ENCODE measurements at regions not wholly inside any gene's neighbourhood (a gene's known extent, or its start where the extent isn't known, plus 50 kb on each side); places are given as distances from the start of the nearest gene placed in this dataset.

- H3K9me3 ChIP-seq (ENCODE audit: control insufficient read depth in 2 of 2, insufficient read depth in 1 of 2, low read depth in 1 of 2, low read length in 1 of 2), result peaks cover 2 to 4% of the 10 kb centered on the region in 2 donors
- no peak overlapping the region for H3K27ac ChIP-seq (ENCODE audit: low read depth in 2 of 2, low read length in 1 of 2)
- no peaks in the 10 kb centered on the region for H3K27me3 ChIP-seq (ENCODE audit: control insufficient read depth in 1 of 2, insufficient read depth in 2 of 2, low read length in 2 of 2)
- no peak overlapping the region for H3K4me3 ChIP-seq (ENCODE audit: low read depth in 1 of 2, low read length in 2 of 2)
- no peaks in the 10 kb centered on the region for H3K36me3 ChIP-seq (ENCODE audit: control insufficient read depth in 2 of 2, insufficient read depth in 2 of 2, low read length in 1 of 2)
- H3K4me1 ChIP-seq (ENCODE audit: control insufficient read depth in 2 of 2, insufficient read depth in 2 of 2, low read length in 1 of 2), result no peaks in the 10 kb centered on the region
- WGBS, 2 donors, result 88 to 90% methylated on average over 7 of the region's 7 CpGs
Observed at GRCh38 chr13:26882731-26883130, 122.1 kb upstream of the GPR12 start.

GRCh38 chr13:26881154-26881553 lies 120.6 kb upstream of the GPR12 start:
- H3K4me1 ChIP-seq (ENCODE audit: control insufficient read depth in 2 of 2, insufficient read depth in 2 of 2, low read length in 1 of 2), result no peaks in the 10 kb centered on the region
- 30 to 34% methylated on average over 6 of the region's 6 CpGs for WGBS, 2 donors
- H3K27me3 ChIP-seq (ENCODE audit: control insufficient read depth in 1 of 2, insufficient read depth in 2 of 2, low read length in 2 of 2), result no peaks in the 10 kb centered on the region
- no peaks in the 10 kb centered on the region for H3K36me3 ChIP-seq (ENCODE audit: control insufficient read depth in 2 of 2, insufficient read depth in 2 of 2, low read length in 1 of 2)
- no peak overlapping the region for H3K27ac ChIP-seq (ENCODE audit: low read depth in 2 of 2, low read length in 1 of 2)
- H3K9me3 ChIP-seq (ENCODE audit: control insufficient read depth in 2 of 2, insufficient read depth in 1 of 2, low read depth in 1 of 2, low read length in 1 of 2), result peaks cover 2 to 6% of the 10 kb centered on the region in 2 donors
- no peak overlapping the region for H3K4me3 ChIP-seq (ENCODE audit: low read depth in 1 of 2, low read length in 2 of 2)

GRCh38 chr13:26880735-26881134 lies 120.1 kb upstream of the GPR12 start:
- WGBS, 2 donors, result 61 to 68% methylated on average over 8 of the region's 8 CpGs
- no peak overlapping the region for H3K4me3 ChIP-seq (ENCODE audit: low read depth in 1 of 2, low read length in 2 of 2)
- no peaks in the 10 kb centered on the region for H3K27me3 ChIP-seq (ENCODE audit: control insufficient read depth in 1 of 2, insufficient read depth in 2 of 2, low read length in 2 of 2)
- H3K4me1 ChIP-seq (ENCODE audit: control insufficient read depth in 2 of 2, insufficient read depth in 2 of 2, low read length in 1 of 2), result no peaks in the 10 kb centered on the region
- no peaks in the 10 kb centered on the region for H3K36me3 ChIP-seq (ENCODE audit: control insufficient read depth in 2 of 2, insufficient read depth in 2 of 2, low read length in 1 of 2)
- peaks cover 2 to 6% of the 10 kb centered on the region in 2 donors for H3K9me3 ChIP-seq (ENCODE audit: control insufficient read depth in 2 of 2, insufficient read depth in 1 of 2, low read depth in 1 of 2, low read length in 1 of 2)
- H3K27ac ChIP-seq (ENCODE audit: low read depth in 2 of 2, low read length in 1 of 2), result no peak overlapping the region

- no peak overlapping the region for H3K27ac ChIP-seq (ENCODE audit: low read depth in 2 of 2, low read length in 1 of 2)
- H3K4me1 ChIP-seq (ENCODE audit: control insufficient read depth in 2 of 2, insufficient read depth in 2 of 2, low read length in 1 of 2), result no peaks in the 10 kb centered on the region
- no peaks in the 10 kb centered on the region for H3K27me3 ChIP-seq (ENCODE audit: control insufficient read depth in 1 of 2, insufficient read depth in 2 of 2, low read length in 2 of 2)
- WGBS, 2 donors, result 38 to 75% methylated on average over 1 of the region's 1 CpG
- H3K4me3 ChIP-seq (ENCODE audit: low read depth in 1 of 2, low read length in 2 of 2), result no peak overlapping the region
- H3K9me3 ChIP-seq (ENCODE audit: control insufficient read depth in 2 of 2, insufficient read depth in 1 of 2, low read depth in 1 of 2, low read length in 1 of 2), result peaks cover 4 to 8% of the 10 kb centered on the region in 2 donors
- H3K36me3 ChIP-seq (ENCODE audit: control insufficient read depth in 2 of 2, insufficient read depth in 2 of 2, low read length in 1 of 2), result no peaks in the 10 kb centered on the region
Observed at GRCh38 chr13:26878438-26878837, 117.9 kb upstream of the GPR12 start.

- H3K4me3 ChIP-seq (ENCODE audit: low read depth in 1 of 2, low read length in 2 of 2), result no peak overlapping the region
- H3K4me1 ChIP-seq (ENCODE audit: control insufficient read depth in 2 of 2, insufficient read depth in 2 of 2, low read length in 1 of 2), result no peaks in the 10 kb centered on the region
- no peaks in the 10 kb centered on the region for H3K36me3 ChIP-seq (ENCODE audit: control insufficient read depth in 2 of 2, insufficient read depth in 2 of 2, low read length in 1 of 2)
- no peaks in the 10 kb centered on the region for H3K27me3 ChIP-seq (ENCODE audit: control insufficient read depth in 1 of 2, insufficient read depth in 2 of 2, low read length in 2 of 2)
- no peak overlapping the region for H3K27ac ChIP-seq (ENCODE audit: low read depth in 2 of 2, low read length in 1 of 2)
- 69 to 74% methylated on average over 7 of the region's 7 CpGs for WGBS, 2 donors
- peaks cover 7 to 8% of the 10 kb centered on the region in 2 donors for H3K9me3 ChIP-seq (ENCODE audit: control insufficient read depth in 2 of 2, insufficient read depth in 1 of 2, low read depth in 1 of 2, low read length in 1 of 2)
Observed at GRCh38 chr13:26873386-26873698, 112.8 kb upstream of the GPR12 start.

- Histone ChIP-seq H3K4me3 (ENCODE audit: low read depth in 1 of 2, low read length in 2 of 2) (no peak overlapping the region), H3K27ac (ENCODE audit: low read depth in 2 of 2, low read length in 1 of 2) (no peak overlapping the region), H3K36me3 (ENCODE audit: control insufficient read depth in 2 of 2, insufficient read depth in 2 of 2, low read length in 1 of 2) (no peaks in the 10 kb centered on the region), H3K9me3 (ENCODE audit: control insufficient read depth in 2 of 2, insufficient read depth in 1 of 2, low read depth in 1 of 2, low read length in 1 of 2) (peaks cover 4% of the 10 kb centered on the region in 2 donors), H3K27me3 (ENCODE audit: control insufficient read depth in 1 of 2, insufficient read depth in 2 of 2, low read length in 2 of 2) (no peaks in the 10 kb centered on the region), H3K4me1 (ENCODE audit: control insufficient read depth in 2 of 2, insufficient read depth in 2 of 2, low read length in 1 of 2) (no peaks in the 10 kb centered on the region)
- 54 to 56% methylated on average over 28 of the region's 28 CpGs for whole genome bisulfite sequencing, 2 donors
Observed at GRCh38 chr13:26872525-26873385, 112.2 kb upstream of the GPR12 start.

- WGBS, 2 donors, result 10 to 12% methylated on average over 5 of the region's 5 CpGs
- no peaks in the 10 kb centered on the region for H3K36me3 ChIP-seq (ENCODE audit: control insufficient read depth in 2 of 2, insufficient read depth in 2 of 2, low read length in 1 of 2)
- H3K27me3 ChIP-seq (ENCODE audit: control insufficient read depth in 1 of 2, insufficient read depth in 2 of 2, low read length in 2 of 2), result no peaks in the 10 kb centered on the region
- H3K9me3 ChIP-seq (ENCODE audit: control insufficient read depth in 2 of 2, insufficient read depth in 1 of 2, low read depth in 1 of 2, low read length in 1 of 2), result peaks cover 0 to 2% of the 10 kb centered on the region in 2 donors
- H3K27ac ChIP-seq (ENCODE audit: low read depth in 2 of 2, low read length in 1 of 2), result no peak overlapping the region
- no peaks in the 10 kb centered on the region for H3K4me1 ChIP-seq (ENCODE audit: control insufficient read depth in 2 of 2, insufficient read depth in 2 of 2, low read length in 1 of 2)
- no peak overlapping the region for H3K4me3 ChIP-seq (ENCODE audit: low read depth in 1 of 2, low read length in 2 of 2)
Observed at GRCh38 chr13:26867451-26868091, 107.0 kb upstream of the GPR12 start.

GRCh38 chr13:26864576-26864975 lies 104.0 kb upstream of the GPR12 start:
- Histone ChIP-seq H3K4me3 (ENCODE audit: low read depth in 1 of 2, low read length in 2 of 2) (no peak overlapping the region), H3K27ac (ENCODE audit: low read depth in 2 of 2, low read length in 1 of 2) (no peak overlapping the region), H3K27me3 (ENCODE audit: control insufficient read depth in 1 of 2, insufficient read depth in 2 of 2, low read length in 2 of 2) (peaks cover 0 to 3% of the 10 kb centered on the region in 2 donors), H3K9me3 (ENCODE audit: control insufficient read depth in 2 of 2, insufficient read depth in 1 of 2, low read depth in 1 of 2, low read length in 1 of 2) (no peaks in the 10 kb centered on the region), H3K36me3 (ENCODE audit: control insufficient read depth in 2 of 2, insufficient read depth in 2 of 2, low read length in 1 of 2) (no peaks in the 10 kb centered on the region), H3K4me1 (ENCODE audit: control insufficient read depth in 2 of 2, insufficient read depth in 2 of 2, low read length in 1 of 2) (no peaks in the 10 kb centered on the region)
- WGBS, 2 donors, result 75 to 81% methylated on average over 5 of the region's 5 CpGs

GRCh38 chr13:26861941-26862340 lies 101.4 kb upstream of the GPR12 start:
- no peaks in the 10 kb centered on the region for H3K4me1 ChIP-seq (ENCODE audit: control insufficient read depth in 2 of 2, insufficient read depth in 2 of 2, low read length in 1 of 2)
- H3K27me3 ChIP-seq (ENCODE audit: control insufficient read depth in 1 of 2, insufficient read depth in 2 of 2, low read length in 2 of 2), result peaks cover 0 to 3% of the 10 kb centered on the region in 2 donors
- H3K4me3 ChIP-seq (ENCODE audit: low read depth in 1 of 2, low read length in 2 of 2), result no peak overlapping the region
- H3K9me3 ChIP-seq (ENCODE audit: control insufficient read depth in 2 of 2, insufficient read depth in 1 of 2, low read depth in 1 of 2, low read length in 1 of 2), result no peaks in the 10 kb centered on the region
- WGBS, 2 donors, result 48% methylated on average over 2 of the region's 2 CpGs
- H3K36me3 ChIP-seq (ENCODE audit: control insufficient read depth in 2 of 2, insufficient read depth in 2 of 2, low read length in 1 of 2), result no peaks in the 10 kb centered on the region
- H3K27ac ChIP-seq (ENCODE audit: low read depth in 2 of 2, low read length in 1 of 2), result no peak overlapping the region

- Histone ChIP-seq H3K36me3 (ENCODE audit: control insufficient read depth in 2 of 2, insufficient read depth in 2 of 2, low read length in 1 of 2) (no peaks in the 10 kb centered on the region), H3K4me3 (ENCODE audit: low read depth in 1 of 2, low read length in 2 of 2) (no peak overlapping the region), H3K4me1 (ENCODE audit: control insufficient read depth in 2 of 2, insufficient read depth in 2 of 2, low read length in 1 of 2) (no peaks in the 10 kb centered on the region), H3K27me3 (ENCODE audit: control insufficient read depth in 1 of 2, insufficient read depth in 2 of 2, low read length in 2 of 2) (no peaks in the 10 kb centered on the region), H3K9me3 (ENCODE audit: control insufficient read depth in 2 of 2, insufficient read depth in 1 of 2, low read depth in 1 of 2, low read length in 1 of 2) (no peaks in the 10 kb centered on the region), H3K27ac (ENCODE audit: low read depth in 2 of 2, low read length in 1 of 2) (no peak overlapping the region)
- WGBS, 2 donors, result 71 to 74% methylated on average over 5 of the region's 5 CpGs
Observed at GRCh38 chr13:26855921-26856320, 95.3 kb upstream of the GPR12 start.

Measured in esophagus (tissue), 2 donors.